DOHH2 (cell line): ENCODE measurements at regions not wholly inside any gene's neighbourhood (a gene's known extent, or its start where the extent isn't known, plus 50 kb on each side); places are given as distances from the start of the nearest gene placed in this dataset.

Experiments used
- H3F3A ChIP-seq: fragments of 200-600 bp; sonication (generic), shearing (Covaris generic); 2 replicates; pipeline ENCODE4 v1.6.0; 2016; ENCODE audit warnings: antibody characterized with exemption, mild to moderate bottlenecking; ENCODE audit not compliant: control insufficient read depth, insufficient read depth
- H3K27ac ChIP-seq: fragments of 200-600 bp; sonication (generic); 2 replicates; pipeline ENCODE4 v1.5.1; 2014; ENCODE audit warnings: low read depth, mild to moderate bottlenecking, low read length, moderate library complexity
- H3K27me3 ChIP-seq: fragments of 200-600 bp; sonication (generic); 2 replicates; pipeline ENCODE4 v1.6.1; 2014; ENCODE audit warnings: mild to moderate bottlenecking, low read length, mixed read lengths; ENCODE audit not compliant: control insufficient read depth
- H3K36me3 ChIP-seq: fragments of 200-600 bp; sonication (generic); 2 replicates; pipeline ENCODE4 v1.6.1; 2014; ENCODE audit warnings: mild to moderate bottlenecking, low read length, moderate library complexity, mixed read lengths; ENCODE audit not compliant: control insufficient read depth
- H3K4me1 ChIP-seq: fragments of 200-600 bp; sonication (generic); 2 replicates; pipeline ENCODE4 v1.6.1; 2014; ENCODE audit warnings: mild to moderate bottlenecking, low read length, mixed read lengths; ENCODE audit not compliant: control insufficient read depth
- H3K4me2 ChIP-seq: fragments of 200-600 bp; sonication (generic); 2 replicates; pipeline ENCODE4 v1.6.0; 2014; ENCODE audit warnings: mild to moderate bottlenecking, low read length, moderate library complexity
- H3K4me3 ChIP-seq: fragments of 200-600 bp; sonication (generic); 2 replicates; pipeline ENCODE4 v1.5.1; 2014; ENCODE audit warnings: mild to moderate bottlenecking, low read length, mixed read lengths
- H3K79me2 ChIP-seq: fragments of 200-600 bp; sonication (generic); 2 replicates; pipeline ENCODE4 v1.6.1; 2014; ENCODE audit warnings: mild to moderate bottlenecking, low read length, mixed read lengths; ENCODE audit not compliant: control insufficient read depth
- H3K9me2 ChIP-seq: fragments of 200-600 bp; sonication (generic); replicated peaks from 2 replicates; pipeline ENCODE4 v1.6.1; 2014; ENCODE audit warnings: mild to moderate bottlenecking, low read length, mixed read lengths; ENCODE audit not compliant: control insufficient read depth
- H3K9me3 ChIP-seq: fragments of 200-600 bp; sonication (generic); 2 replicates; pipeline ENCODE4 v1.6.1; 2014; ENCODE audit warnings: antibody characterized with exemption, low read length, mixed read lengths; ENCODE audit not compliant: control insufficient read depth, insufficient read depth
- H4K20me1 ChIP-seq: fragments of 200-600 bp; sonication (generic); 2 replicates; pipeline ENCODE4 v1.6.0; 2014; ENCODE audit warnings: low read depth, mild to moderate bottlenecking, antibody characterized with exemption, low read length, moderate library complexity; ENCODE audit not compliant: control insufficient read depth, insufficient read depth
- CTCF ChIP-seq: fragments of 200-600 bp; sonication (generic); IDR thresholded peaks from one replicate; pipeline ENCODE4 v1.5.1; 2014; ENCODE audit warnings: antibody characterized with exemption, mild to moderate bottlenecking, low read depth, low read length; ENCODE audit not compliant: poor library complexity, severe bottlenecking
- EZH2phosphoT487 ChIP-seq: fragments of 200-600 bp; sonication (generic); IDR thresholded peaks from 2 replicates; pipeline ENCODE4 v1.6.1; 2017; ENCODE audit warnings: borderline replicate concordance, mild to moderate bottlenecking, antibody characterized with exemption, low read length, moderate library complexity, mixed read lengths

- H3K4me3 ChIP-seq = no peak overlapping the region
- H3K27ac ChIP-seq = no peak overlapping the region
- no peaks in the 10 kb centered on the region for H3F3A ChIP-seq
- no peaks in the 10 kb centered on the region for H3K9me2 ChIP-seq
- no peaks in the 10 kb centered on the region for H3K4me1 ChIP-seq
- no peaks in the 10 kb centered on the region for H3K79me2 ChIP-seq
- no peak overlapping the region for H3K4me2 ChIP-seq
- TF ChIP-seq CTCF (no peak), EZH2phosphoT487 (no peak)
- no peaks in the 10 kb centered on the region for H3K9me3 ChIP-seq
- H4K20me1 ChIP-seq = no peaks in the 10 kb centered on the region
- H3K36me3 ChIP-seq = no peaks in the 10 kb centered on the region
- H3K27me3 ChIP-seq = no peaks in the 10 kb centered on the region
Observed at GRCh38 chr13:107860284-107860683, 355.1 kb downstream of the LIG4 start.

GRCh38 chr13:107854880-107855279 lies 360.5 kb downstream of the LIG4 start:
- no peaks in the 10 kb centered on the region for H3K9me3 ChIP-seq
- no peaks in the 10 kb centered on the region for H3K36me3 ChIP-seq
- H3K27me3 ChIP-seq = no peaks in the 10 kb centered on the region
- H3K4me3 ChIP-seq = no peak overlapping the region
- H3K9me2 ChIP-seq = no peaks in the 10 kb centered on the region
- H4K20me1 ChIP-seq = no peaks in the 10 kb centered on the region
- no peak overlapping the region for H3K4me2 ChIP-seq
- H3K27ac ChIP-seq = no peak overlapping the region
- H3F3A ChIP-seq = no peaks in the 10 kb centered on the region
- TF ChIP-seq CTCF (no peak), EZH2phosphoT487 (no peak)
- no peaks in the 10 kb centered on the region for H3K79me2 ChIP-seq
- no peaks in the 10 kb centered on the region for H3K4me1 ChIP-seq

- no peak overlapping the region for H3K4me2 ChIP-seq
- no peaks in the 10 kb centered on the region for H3K79me2 ChIP-seq
Observed at GRCh38 chr13:107852072-107852471, 363.3 kb downstream of the LIG4 start.

More at GRCh38 chr13:107852072-107852471, 363.3 kb downstream of the LIG4 start:
- H3F3A ChIP-seq = no peaks in the 10 kb centered on the region
- no peak for TF ChIP-seq EZH2phosphoT487
- no peak for TF ChIP-seq CTCF
- H3K4me3 ChIP-seq = no peak overlapping the region
- H3K27ac ChIP-seq = no peak overlapping the region
- H3K9me2 ChIP-seq = no peaks in the 10 kb centered on the region
- no peaks in the 10 kb centered on the region for H3K4me1 ChIP-seq
- H3K36me3 ChIP-seq = no peaks in the 10 kb centered on the region
- H4K20me1 ChIP-seq = no peaks in the 10 kb centered on the region
- H3K27me3 ChIP-seq = no peaks in the 10 kb centered on the region
- H3K9me3 ChIP-seq = no peaks in the 10 kb centered on the region
